Vagina (tissue), 2 donors: ENCODE measurements at regions not wholly inside any gene's neighbourhood (a gene's known extent, or its start where the extent isn't known, plus 50 kb on each side); places are given as distances from the start of the nearest gene placed in this dataset.

ENCODE experiments used
- POLR2A ChIP-seq, 2 donors: fragments of 450-650 bp; IDR thresholded peaks; one replicate each; pipeline ENCODE4 v1.6.1; 2017; ENCODE audit warnings: antibody characterized with exemption in 2 of 2, mild to moderate bottlenecking in 2 of 2, moderate library complexity in 2 of 2
- POLR2AphosphoS5 ChIP-seq, 2 donors: sonication (generic); formaldehyde crosslinking; IDR thresholded peaks; one replicate each; pipeline ENCODE4 v1.9.0; 2017; ENCODE audit warnings: antibody characterized with exemption in 2 of 2, mild to moderate bottlenecking in 2 of 2, low read depth in 1 of 2; ENCODE audit not compliant: insufficient read depth in 1 of 2
- TF ChIP-seq, protein P1 (sequence below), 3 experiments: fragments of 450-650 bp in 2 of 3; fragments of 200-600 bp in 1 of 3; sonication (generic) in 1 of 3; IDR thresholded peaks; one replicate each; pipeline ENCODE4 v1.5.1; 2017 to 2019; ENCODE audit warnings: antibody characterized with exemption in 3 of 3, mild to moderate bottlenecking in 2 of 3, moderate library complexity in 2 of 3

DNA sequence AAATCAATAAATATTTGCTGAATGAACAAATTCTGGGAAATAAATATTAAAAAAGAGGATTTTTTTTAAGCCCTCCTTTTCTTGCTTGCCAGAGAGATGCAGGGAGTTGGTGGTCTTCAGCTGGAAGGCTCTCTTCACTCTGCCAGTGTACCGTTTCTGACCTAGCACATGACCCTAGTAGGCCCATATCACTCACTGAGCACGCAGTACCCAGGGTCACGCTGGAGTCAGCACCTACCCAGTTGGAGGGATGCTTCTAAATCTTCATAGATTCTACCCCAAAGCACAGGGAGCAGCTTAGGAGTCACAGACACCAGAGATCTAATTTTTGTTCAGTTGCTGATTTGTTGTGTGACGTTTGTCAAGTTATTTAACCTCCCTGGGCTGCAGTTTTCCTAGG is 195.4 kb upstream of the TBX3 start:
- TF ChIP-seq POLR2A (IDR thresholded peaks at IDR 0.05), result no peak
- TF ChIP-seq, protein P1, sequence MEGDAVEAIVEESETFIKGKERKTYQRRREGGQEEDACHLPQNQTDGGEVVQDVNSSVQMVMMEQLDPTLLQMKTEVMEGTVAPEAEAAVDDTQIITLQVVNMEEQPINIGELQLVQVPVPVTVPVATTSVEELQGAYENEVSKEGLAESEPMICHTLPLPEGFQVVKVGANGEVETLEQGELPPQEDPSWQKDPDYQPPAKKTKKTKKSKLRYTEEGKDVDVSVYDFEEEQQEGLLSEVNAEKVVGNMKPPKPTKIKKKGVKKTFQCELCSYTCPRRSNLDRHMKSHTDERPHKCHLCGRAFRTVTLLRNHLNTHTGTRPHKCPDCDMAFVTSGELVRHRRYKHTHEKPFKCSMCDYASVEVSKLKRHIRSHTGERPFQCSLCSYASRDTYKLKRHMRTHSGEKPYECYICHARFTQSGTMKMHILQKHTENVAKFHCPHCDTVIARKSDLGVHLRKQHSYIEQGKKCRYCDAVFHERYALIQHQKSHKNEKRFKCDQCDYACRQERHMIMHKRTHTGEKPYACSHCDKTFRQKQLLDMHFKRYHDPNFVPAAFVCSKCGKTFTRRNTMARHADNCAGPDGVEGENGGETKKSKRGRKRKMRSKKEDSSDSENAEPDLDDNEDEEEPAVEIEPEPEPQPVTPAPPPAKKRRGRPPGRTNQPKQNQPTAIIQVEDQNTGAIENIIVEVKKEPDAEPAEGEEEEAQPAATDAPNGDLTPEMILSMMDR (IDR thresholded peaks at IDR 0.05), result no peak
- TF ChIP-seq POLR2AphosphoS5 (IDR thresholded peaks at IDR 0.05; ENCODE audit: insufficient read depth in 1 of 2, low read depth in 1 of 2), result no peak
